HepG2 (cell line): ENCODE measurements at regions not wholly inside any gene's neighbourhood (a gene's known extent, or its start where the extent isn't known, plus 50 kb on each side); places are given as distances from the start of the nearest gene placed in this dataset.

Experiments
- GTF2F1 ChIP-seq: fragments of 150-350 bp; IDR thresholded peaks from 2 replicates; pipeline ENCODE4 v1.6.1; 2014; ENCODE audit warnings: low read length
- MAX ChIP-seq: IDR thresholded peaks from 2 replicates; pipeline ENCODE4 v1.6.1; 2012; ENCODE audit warnings: inconsistent platforms
- ZNF121 ChIP-seq: sonication (generic); formaldehyde crosslinking; IDR thresholded peaks from 2 replicates; pipeline ENCODE4 v1.5.0; 2020; ENCODE audit warnings: mild to moderate bottlenecking, missing genetic modification reagents
- ZNF572 ChIP-seq: sonication (generic); formaldehyde crosslinking; IDR thresholded peaks from 2 replicates; pipeline ENCODE4 v1.5.1; 2020; ENCODE audit warnings: mild to moderate bottlenecking, missing genetic modification reagents
- ZSCAN30 ChIP-seq: sonication (generic); formaldehyde crosslinking; IDR thresholded peaks from 2 replicates; pipeline ENCODE4 v1.5.0; 2020; ENCODE audit warnings: mild to moderate bottlenecking, missing genetic modification reagents
- TF ChIP-seq, protein P1 (sequence below): IDR thresholded peaks from 2 replicates; pipeline ENCODE4 v1.6.1; 2012; ENCODE audit warnings: low read depth, low read length, improper control_type of control experiment

- TF ChIP-seq ZSCAN30 (CRISPR knock-in tag), result no peak
- TF ChIP-seq ZNF572, result no peak
- TF ChIP-seq MAX, result no peak
- no peak for TF ChIP-seq GTF2F1
- no peak for TF ChIP-seq ZNF121 (CRISPR knock-in tag)
- TF ChIP-seq, protein P1, sequence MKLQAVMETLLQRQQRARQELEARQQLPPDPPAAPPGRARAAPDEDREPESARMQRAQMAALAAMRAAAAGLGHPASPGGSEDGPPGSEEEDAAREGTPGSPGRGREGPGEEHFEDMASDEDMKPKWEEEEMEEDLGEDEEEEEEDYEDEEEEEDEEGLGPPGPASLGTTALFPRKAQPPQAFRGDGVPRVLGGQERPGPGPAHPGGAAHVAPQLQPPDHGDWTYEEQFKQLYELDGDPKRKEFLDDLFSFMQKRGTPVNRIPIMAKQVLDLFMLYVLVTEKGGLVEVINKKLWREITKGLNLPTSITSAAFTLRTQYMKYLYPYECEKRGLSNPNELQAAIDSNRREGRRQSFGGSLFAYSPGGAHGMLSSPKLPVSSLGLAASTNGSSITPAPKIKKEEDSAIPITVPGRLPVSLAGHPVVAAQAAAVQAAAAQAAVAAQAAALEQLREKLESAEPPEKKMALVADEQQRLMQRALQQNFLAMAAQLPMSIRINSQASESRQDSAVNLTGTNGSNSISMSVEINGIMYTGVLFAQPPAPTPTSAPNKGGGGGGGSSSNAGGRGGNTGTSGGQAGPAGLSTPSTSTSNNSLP, result no peak
These were observed 266.3 kb downstream of the PDGFC start for GRCh38 chr4:156705311-156705710.
